ENCODE measurements at regions not wholly inside any gene's neighbourhood (a gene's known extent, or its start where the extent isn't known, plus 50 kb on each side); places are given as distances from the start of the nearest gene placed in this dataset.

GRCh38 chr2:172673056-172673683, 62.5 kb upstream of the RAPGEF4 start:
- H3K4me3 ChIP-seq (ENCODE audit: low read depth, low read length): no peak overlapping the region
- DNase-seq (ENCODE audit: low read depth): no peak
- TF ChIP-seq, protein P1, sequence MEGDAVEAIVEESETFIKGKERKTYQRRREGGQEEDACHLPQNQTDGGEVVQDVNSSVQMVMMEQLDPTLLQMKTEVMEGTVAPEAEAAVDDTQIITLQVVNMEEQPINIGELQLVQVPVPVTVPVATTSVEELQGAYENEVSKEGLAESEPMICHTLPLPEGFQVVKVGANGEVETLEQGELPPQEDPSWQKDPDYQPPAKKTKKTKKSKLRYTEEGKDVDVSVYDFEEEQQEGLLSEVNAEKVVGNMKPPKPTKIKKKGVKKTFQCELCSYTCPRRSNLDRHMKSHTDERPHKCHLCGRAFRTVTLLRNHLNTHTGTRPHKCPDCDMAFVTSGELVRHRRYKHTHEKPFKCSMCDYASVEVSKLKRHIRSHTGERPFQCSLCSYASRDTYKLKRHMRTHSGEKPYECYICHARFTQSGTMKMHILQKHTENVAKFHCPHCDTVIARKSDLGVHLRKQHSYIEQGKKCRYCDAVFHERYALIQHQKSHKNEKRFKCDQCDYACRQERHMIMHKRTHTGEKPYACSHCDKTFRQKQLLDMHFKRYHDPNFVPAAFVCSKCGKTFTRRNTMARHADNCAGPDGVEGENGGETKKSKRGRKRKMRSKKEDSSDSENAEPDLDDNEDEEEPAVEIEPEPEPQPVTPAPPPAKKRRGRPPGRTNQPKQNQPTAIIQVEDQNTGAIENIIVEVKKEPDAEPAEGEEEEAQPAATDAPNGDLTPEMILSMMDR (IDR thresholded peaks at IDR 0.05; ENCODE audit: low read depth, low read length, missing control alignments): no peak
- in situ Hi-C loops (cut with HindIII; ENCODE audit: low sequenced_read_pairs): no loop called here

DNA sequence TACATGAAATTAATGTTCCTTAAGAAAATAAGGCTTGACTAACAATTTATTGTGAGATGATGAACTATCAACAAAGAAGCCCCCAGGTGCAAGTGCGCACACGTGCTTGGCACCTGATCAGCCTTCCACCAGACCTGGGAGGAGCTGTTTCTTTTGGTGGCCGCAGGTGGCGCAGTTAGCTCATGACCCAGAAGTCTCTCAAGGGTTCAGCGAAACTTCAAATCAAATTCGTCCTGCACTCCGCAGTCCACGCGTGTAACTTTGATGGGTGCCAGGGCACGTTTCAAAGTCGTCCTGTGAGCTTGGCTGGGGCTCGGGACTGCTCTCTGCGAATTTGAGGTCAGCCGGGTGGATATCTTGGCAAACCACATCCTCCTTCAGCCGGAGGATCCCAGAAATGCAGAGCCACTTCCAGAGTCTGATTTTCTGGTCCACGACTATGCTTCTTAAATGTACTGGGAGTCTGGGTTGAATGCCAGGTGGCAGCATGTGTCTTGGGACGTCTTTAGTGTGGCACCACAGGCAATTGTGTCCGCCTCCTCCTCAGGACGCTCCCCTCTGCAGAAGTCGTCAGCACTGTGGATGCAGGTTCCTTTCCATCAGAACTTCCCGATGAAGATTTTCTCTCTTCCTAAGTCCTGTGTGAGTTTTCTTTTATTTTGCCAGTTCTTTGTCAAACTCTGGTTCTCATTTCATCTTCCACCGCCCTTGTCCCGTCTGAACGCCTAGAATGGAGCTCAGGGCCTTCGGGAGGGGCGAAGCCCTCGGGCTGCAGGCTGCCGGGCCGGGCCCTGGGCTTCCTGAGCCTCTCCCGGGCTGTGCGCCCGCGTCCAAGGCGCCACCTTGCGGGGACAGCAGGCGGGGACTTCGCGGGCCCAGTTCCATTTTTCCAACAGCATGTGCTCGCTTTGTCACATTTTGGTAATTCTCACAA, 61.3 kb upstream of the RAPGEF4 start:
- TF ChIP-seq, protein P1 (IDR thresholded peaks at IDR 0.05; ENCODE audit: low read depth, low read length, missing control alignments): peak; percentile 72
- DNase-seq (ENCODE audit: low read depth): no peak
- in situ Hi-C loops (cut with HindIII; ENCODE audit: low sequenced_read_pairs): no loop called here
- no peak overlapping the region for H3K4me3 ChIP-seq (ENCODE audit: low read depth, low read length)

GRCh38 chr2:172674968-172675303, 60.7 kb upstream of the RAPGEF4 start:
- no peak for DNase-seq (ENCODE audit: low read depth)
- in situ Hi-C loops (cut with HindIII; ENCODE audit: low sequenced_read_pairs): no loop called here
- TF ChIP-seq, protein P1 (IDR thresholded peaks at IDR 0.05; ENCODE audit: low read depth, low read length, missing control alignments): no peak
- H3K4me3 ChIP-seq (ENCODE audit: low read depth, low read length): no peak overlapping the region

- no peak for DNase-seq (ENCODE audit: low read depth)
- no peak overlapping the region for H3K4me3 ChIP-seq (ENCODE audit: low read depth, low read length)
- in situ Hi-C loops (cut with HindIII; ENCODE audit: low sequenced_read_pairs): no loop called here
- TF ChIP-seq, protein P1 (IDR thresholded peaks at IDR 0.05; ENCODE audit: low read depth, low read length, missing control alignments): no peak
Measured at GRCh38 chr2:172677363-172677762, 58.3 kb upstream of the RAPGEF4 start.

DNA sequence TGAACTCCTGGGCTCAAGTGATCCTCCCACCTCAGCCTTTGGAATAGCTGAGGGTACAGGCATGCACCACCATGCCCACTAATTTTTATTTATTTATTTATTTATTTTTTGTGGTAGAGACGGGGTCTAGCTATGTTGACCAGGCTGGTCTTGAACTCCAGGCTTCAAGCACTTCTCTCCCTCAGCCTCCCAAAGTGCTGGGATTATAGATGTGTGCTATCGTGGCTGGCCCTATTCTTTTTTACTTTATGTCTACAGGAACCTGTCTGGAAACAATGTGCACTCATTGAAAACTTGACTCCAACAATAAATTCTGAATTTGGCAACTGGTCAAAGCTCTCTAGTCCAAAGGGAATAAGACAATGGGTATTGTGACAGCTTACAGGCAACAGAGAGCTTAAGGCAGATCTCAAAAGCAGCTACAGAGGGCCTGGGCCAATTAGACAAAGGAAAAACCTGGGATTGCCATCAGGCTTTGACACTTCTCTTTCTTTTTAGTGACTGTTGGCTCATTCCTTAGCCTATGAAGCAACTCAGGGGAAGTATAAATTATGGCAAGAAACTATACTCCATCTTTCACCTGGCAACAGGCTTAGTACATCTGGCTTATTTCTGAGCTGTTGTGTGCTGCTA, 55.1 kb upstream of the RAPGEF4 start:
- no peak for DNase-seq (ENCODE audit: low read depth)
- no peak overlapping the region for H3K4me3 ChIP-seq (ENCODE audit: low read depth, low read length)
- in situ Hi-C loops (cut with HindIII; ENCODE audit: low sequenced_read_pairs): no loop called here
- TF ChIP-seq, protein P1 (IDR thresholded peaks at IDR 0.05; ENCODE audit: low read depth, low read length, missing control alignments): no peak

- DNase-seq (ENCODE audit: low read depth): no peak
- TF ChIP-seq, protein P1 (IDR thresholded peaks at IDR 0.05; ENCODE audit: low read depth, low read length, missing control alignments): no peak
- in situ Hi-C loops (cut with HindIII; ENCODE audit: low sequenced_read_pairs): no loop called here
- no peak overlapping the region for H3K4me3 ChIP-seq (ENCODE audit: low read depth, low read length)
Measured at GRCh38 chr2:172685467-172685866, 50.2 kb upstream of the RAPGEF4 start.
